Astrocyte (in vitro differentiated cells and primary cell): ENCODE measurements at regions not wholly inside any gene's neighbourhood (a gene's known extent, or its start where the extent isn't known, plus 50 kb on each side); places are given as distances from the start of the nearest gene placed in this dataset.
"Not testable (repeated sequence)": the region's sequence is repeated elsewhere in the genome, so short reads cannot be mapped to it uniquely, and the experiment has no call there.

Experiments used
- CTCF ChIP-seq: IDR thresholded peaks from 2 replicates; pipeline ENCODE4 v1.5.1; 2011; ENCODE audit warnings: low read depth, mild to moderate bottlenecking, inconsistent platforms, low read length, moderate library complexity; ENCODE audit not compliant: insufficient read depth
- EZH2 ChIP-seq: IDR thresholded peaks from 2 replicates; pipeline ENCODE4 v1.6.1; 2012; ENCODE audit warnings: mild to moderate bottlenecking, low read length, inconsistent platforms; ENCODE audit not compliant: insufficient read depth

GRCh38 chr6:81584156-81584555 is 168.3 kb downstream of the TENT5A start:
- not testable (repeated sequence) for TF ChIP-seq CTCF, EZH2
